GM12878 (cell line): ENCODE measurements at regions not wholly inside any gene's neighbourhood (a gene's known extent, or its start where the extent isn't known, plus 50 kb on each side); places are given as distances from the start of the nearest gene placed in this dataset.

Experiments
- CEBPB ChIP-seq, 2 experiments: fragments of 150-350 bp in 1 of 2; IDR thresholded peaks; 2 replicates each; pipeline ENCODE4 v1.6.1; 2012 to 2014; ENCODE audit warnings: low read depth in 2 of 2, low read length in 2 of 2, borderline replicate concordance in 1 of 2, inconsistent platforms in 1 of 2
- CTCF ChIP-seq, 3 experiments: IDR thresholded peaks in 2 of 3; conservative IDR thresholded peaks in 1 of 3; 2 replicates each; pipeline ENCODE4 v1.5.1; 2011; ENCODE audit warnings: low read depth in 3 of 3, low read length in 3 of 3, mild to moderate bottlenecking in 3 of 3, control low read depth in 2 of 3, moderate library complexity in 2 of 3, inconsistent platforms in 1 of 3, mixed read lengths in 1 of 3; ENCODE audit not compliant: control insufficient read depth in 2 of 3, insufficient read depth in 1 of 3; ENCODE audit errors: extremely low read depth in 1 of 3
- EP300 ChIP-seq, 2 experiments: fragments of 150-350 bp in 1 of 2; IDR thresholded peaks; 2 replicates each; pipeline ENCODE4 v1.6.1; 2011 to 2012; ENCODE audit warnings: low read depth in 2 of 2, low read length in 2 of 2, borderline replicate concordance in 1 of 2, improper control_type of control experiment in 1 of 2, inconsistent platforms in 1 of 2; ENCODE audit not compliant: control insufficient read depth in 1 of 2
- FOXM1 ChIP-seq: IDR thresholded peaks from 2 replicates; pipeline ENCODE4 v1.6.1; 2012; ENCODE audit warnings: low read depth, mild to moderate bottlenecking, inconsistent platforms, low read length, moderate library complexity
- JUND ChIP-seq: IDR thresholded peaks from 2 replicates; pipeline ENCODE4 v1.6.1; 2012; ENCODE audit warnings: low read depth, mild to moderate bottlenecking, low read length, improper control_type of control experiment, moderate library complexity
- NFYA ChIP-seq: IDR thresholded peaks from 2 replicates; pipeline ENCODE4 v1.6.1; 2011; ENCODE audit warnings: low read depth, mild to moderate bottlenecking, low read length, improper control_type of control experiment, borderline replicate concordance
- PKNOX1 ChIP-seq: fragments of 450-650 bp; IDR thresholded peaks from 2 replicates; pipeline ENCODE4 v1.6.1; 2016; ENCODE audit warnings: mild to moderate bottlenecking
- POLR2A ChIP-seq: IDR thresholded peaks from 2 replicates; pipeline ENCODE4 v1.6.1; 2011; ENCODE audit warnings: low read depth, mild to moderate bottlenecking, low read length
- PRDM15 ChIP-seq: fragments of 450-650 bp; formaldehyde crosslinking; IDR thresholded peaks from 2 replicates; pipeline ENCODE4 v1.4.0; 2020; ENCODE audit warnings: mild to moderate bottlenecking, moderate library complexity
- TCF7 ChIP-seq: IDR thresholded peaks from 2 replicates; pipeline ENCODE4 v1.6.1; 2014; ENCODE audit warnings: antibody characterized with exemption, borderline replicate concordance
- ZNF384 ChIP-seq: IDR thresholded peaks from 2 replicates; pipeline ENCODE4 v1.6.1; 2012; ENCODE audit warnings: low read depth, mild to moderate bottlenecking, low read length, improper control_type of control experiment, borderline replicate concordance
- ZSCAN29 ChIP-seq: fragments of 450-650 bp; IDR thresholded peaks from 2 replicates; pipeline ENCODE4 v1.6.1; 2017; ENCODE audit warnings: mild to moderate bottlenecking, moderate library complexity
- ZZZ3 ChIP-seq: IDR thresholded peaks from 2 replicates; pipeline ENCODE4 v1.6.1; 2011; ENCODE audit warnings: low read depth; ENCODE audit not compliant: control insufficient read depth, insufficient read length

- TF ChIP-seq ZZZ3 (no peak), POLR2A (no peak), CEBPB (IDR thresholded peaks at IDR 0.05; ENCODE audit: borderline replicate concordance in 1 of 2, low read depth in 2 of 2, low read length in 2 of 2) (no peak), CTCF (IDR thresholded peaks at IDR 0.05 in 2 of 3, conservative IDR thresholded peaks at IDR 0.05 in 1 of 3; ENCODE audit: control insufficient read depth in 2 of 3, extremely low read depth in 1 of 3, insufficient read depth in 1 of 3, low read depth in 3 of 3, low read length in 3 of 3) (no peak), FOXM1 (no peak), PRDM15 (CRISPR knock-in tag) (no peak), ZNF384 (no peak), ZSCAN29 (no peak), JUND (no peak), EP300 (IDR thresholded peaks at IDR 0.05; ENCODE audit: borderline replicate concordance in 1 of 2, control insufficient read depth in 1 of 2, low read depth in 2 of 2, low read length in 2 of 2) (no peak), PKNOX1 (no peak), NFYA (no peak), TCF7 (no peak)
Observed at GRCh38 chr2:47704287-47704686, 78.7 kb upstream of the MSH6 start.
